ENCODE measurements at regions not wholly inside any gene's neighbourhood (a gene's known extent, or its start where the extent isn't known, plus 50 kb on each side); places are given as distances from the start of the nearest gene placed in this dataset.

GRCh38 chr4:164301430-164301829 lies 452.5 kb upstream of the SMIM31 start:
- no peak overlapping the region for H3K4me3 ChIP-seq (ENCODE audit: low read depth, low read length)
- TF ChIP-seq CTCF (IDR thresholded peaks at IDR 0.05; ENCODE audit: insufficient read depth, low read depth, low read length) = no peak
- DNase-seq (ENCODE audit: low read depth) = no peak

- no peak for DNase-seq (ENCODE audit: low read depth)
- H3K4me3 ChIP-seq (ENCODE audit: low read depth, low read length) = no peak overlapping the region
- no peak for TF ChIP-seq CTCF (IDR thresholded peaks at IDR 0.05; ENCODE audit: insufficient read depth, low read depth, low read length)
Observed at GRCh38 chr4:164304101-164304639, 449.8 kb upstream of the SMIM31 start.

- TF ChIP-seq CTCF (IDR thresholded peaks at IDR 0.05; ENCODE audit: insufficient read depth, low read depth, low read length) = no peak
- H3K4me3 ChIP-seq (ENCODE audit: low read depth, low read length) = no peak overlapping the region
- DNase-seq (ENCODE audit: low read depth) = no peak
Observed at GRCh38 chr4:164304861-164305260, 449.1 kb upstream of the SMIM31 start.

- H3K4me3 ChIP-seq (ENCODE audit: low read depth, low read length) = no peak overlapping the region
- no peak for DNase-seq (ENCODE audit: low read depth)
- TF ChIP-seq CTCF (IDR thresholded peaks at IDR 0.05; ENCODE audit: insufficient read depth, low read depth, low read length) = no peak
Observed at GRCh38 chr4:164307262-164307661, 446.7 kb upstream of the SMIM31 start.

GRCh38 chr4:164312671-164313070 lies 441.3 kb upstream of the SMIM31 start:
- H3K4me3 ChIP-seq (ENCODE audit: low read depth, low read length) = no peak overlapping the region
- DNase-seq (ENCODE audit: low read depth) = no peak
- TF ChIP-seq CTCF (IDR thresholded peaks at IDR 0.05; ENCODE audit: insufficient read depth, low read depth, low read length) = no peak

GRCh38 chr4:164313853-164314252 lies 440.1 kb upstream of the SMIM31 start:
- no peak for DNase-seq (ENCODE audit: low read depth)
- TF ChIP-seq CTCF (IDR thresholded peaks at IDR 0.05; ENCODE audit: insufficient read depth, low read depth, low read length) = no peak
- no peak overlapping the region for H3K4me3 ChIP-seq (ENCODE audit: low read depth, low read length)

- H3K4me3 ChIP-seq (ENCODE audit: low read depth, low read length) = no peak overlapping the region
- no peak for DNase-seq (ENCODE audit: low read depth)
- no peak for TF ChIP-seq CTCF (IDR thresholded peaks at IDR 0.05; ENCODE audit: insufficient read depth, low read depth, low read length)
Observed at GRCh38 chr4:164318350-164318749, 435.6 kb upstream of the SMIM31 start.

Measured in fibroblast of villous mesenchyme (primary cell).